SK-N-MC (cell line): ENCODE measurements at regions not wholly inside any gene's neighbourhood (a gene's known extent, or its start where the extent isn't known, plus 50 kb on each side); places are given as distances from the start of the nearest gene placed in this dataset.

ENCODE experiments used
- EZH2 ChIP-seq: fragments of 200-600 bp; sonication (generic); IDR thresholded peaks from one replicate; pipeline ENCODE4 v1.6.1; 2017; ENCODE audit warnings: antibody characterized with exemption
- FOXP2 ChIP-seq: optimal IDR thresholded peaks from 2 replicates; pipeline ENCODE3; 2011; ENCODE audit warnings: mild to moderate bottlenecking, moderate library complexity; ENCODE audit not compliant: insufficient read depth; ENCODE audit errors: extremely low read length, control extremely low read depth
- POLR2AphosphoS5 ChIP-seq: IDR thresholded peaks from 2 replicates; pipeline ENCODE4 v1.6.1; 2012; ENCODE audit warnings: mild to moderate bottlenecking, low read depth, low read length, borderline replicate concordance

GRCh38 chr14:89616852-89617341, 199.9 kb upstream of the FOXN3 start:
- TF ChIP-seq POLR2AphosphoS5 (no peak), EZH2 (no peak), FOXP2 (no peak)
